ENCODE measurements at regions not wholly inside any gene's neighbourhood (a gene's known extent, or its start where the extent isn't known, plus 50 kb on each side); places are given as distances from the start of the nearest gene placed in this dataset.
A peak's percentile ranks its signal among the peaks of the same experiment; 100 is the strongest.

DNA sequence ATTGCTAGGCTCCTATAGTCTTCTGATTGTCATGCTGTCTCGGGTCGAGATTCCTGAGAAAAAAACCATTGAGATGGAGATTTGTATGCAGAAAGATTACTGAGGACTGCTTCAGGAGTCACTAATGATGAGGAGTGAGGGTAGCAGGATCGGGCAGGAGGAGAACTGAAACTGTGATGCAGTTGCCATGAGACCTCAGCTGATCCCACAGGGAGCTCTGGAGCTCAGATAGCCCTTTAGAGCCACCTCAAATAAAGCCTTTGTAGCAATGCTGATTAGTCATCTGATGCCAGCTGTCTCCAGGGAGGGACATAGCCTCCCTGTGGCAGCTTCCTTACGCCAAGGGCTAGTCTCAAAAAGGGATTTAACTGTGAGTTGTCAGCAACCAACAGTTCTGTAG, 256.9 kb downstream of the DMAC1 start:
- no peaks in the 10 kb centered on the region for H3K36me3 Mint-ChIP-seq (ENCODE audit: low read depth)
- no peak overlapping the region for H3K4me3 Mint-ChIP-seq
- no peak for DNase-seq (ENCODE audit: low read depth, low spot score)
- no peaks in the 10 kb centered on the region for H3K27me3 Mint-ChIP-seq (ENCODE audit: low read depth)
- H3K4me1 Mint-ChIP-seq, result peaks cover 11% of the 10 kb centered on the region
- TF ChIP-seq, protein P1, sequence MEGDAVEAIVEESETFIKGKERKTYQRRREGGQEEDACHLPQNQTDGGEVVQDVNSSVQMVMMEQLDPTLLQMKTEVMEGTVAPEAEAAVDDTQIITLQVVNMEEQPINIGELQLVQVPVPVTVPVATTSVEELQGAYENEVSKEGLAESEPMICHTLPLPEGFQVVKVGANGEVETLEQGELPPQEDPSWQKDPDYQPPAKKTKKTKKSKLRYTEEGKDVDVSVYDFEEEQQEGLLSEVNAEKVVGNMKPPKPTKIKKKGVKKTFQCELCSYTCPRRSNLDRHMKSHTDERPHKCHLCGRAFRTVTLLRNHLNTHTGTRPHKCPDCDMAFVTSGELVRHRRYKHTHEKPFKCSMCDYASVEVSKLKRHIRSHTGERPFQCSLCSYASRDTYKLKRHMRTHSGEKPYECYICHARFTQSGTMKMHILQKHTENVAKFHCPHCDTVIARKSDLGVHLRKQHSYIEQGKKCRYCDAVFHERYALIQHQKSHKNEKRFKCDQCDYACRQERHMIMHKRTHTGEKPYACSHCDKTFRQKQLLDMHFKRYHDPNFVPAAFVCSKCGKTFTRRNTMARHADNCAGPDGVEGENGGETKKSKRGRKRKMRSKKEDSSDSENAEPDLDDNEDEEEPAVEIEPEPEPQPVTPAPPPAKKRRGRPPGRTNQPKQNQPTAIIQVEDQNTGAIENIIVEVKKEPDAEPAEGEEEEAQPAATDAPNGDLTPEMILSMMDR (conservative IDR thresholded peaks at IDR 0.05), result no peak
- no peak overlapping the region for H3K27ac Mint-ChIP-seq (ENCODE audit: unreplicated experiment)
- no peaks in the 10 kb centered on the region for H3K9me3 Mint-ChIP-seq

DNA sequence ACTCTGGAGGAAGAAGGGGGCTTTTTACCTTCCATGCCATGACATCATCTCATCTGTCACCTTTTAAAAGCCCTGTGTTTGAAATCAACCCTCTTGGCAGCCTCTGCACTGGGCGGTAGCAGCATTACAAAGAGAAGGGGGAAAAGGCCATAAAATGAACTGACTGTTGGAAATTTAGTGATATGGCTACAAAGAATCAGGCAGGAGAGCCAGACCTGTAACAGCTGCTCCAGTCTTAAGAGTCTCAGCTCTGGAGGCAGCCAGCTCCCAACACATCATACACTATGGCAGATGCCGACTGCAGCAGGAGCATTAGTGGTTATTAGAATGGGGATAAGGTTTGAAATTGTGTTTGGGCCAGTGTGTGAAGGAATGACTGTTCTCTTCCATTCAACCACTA, 257.5 kb downstream of the DMAC1 start:
- no peak overlapping the region for H3K27ac Mint-ChIP-seq (ENCODE audit: unreplicated experiment)

DNA sequence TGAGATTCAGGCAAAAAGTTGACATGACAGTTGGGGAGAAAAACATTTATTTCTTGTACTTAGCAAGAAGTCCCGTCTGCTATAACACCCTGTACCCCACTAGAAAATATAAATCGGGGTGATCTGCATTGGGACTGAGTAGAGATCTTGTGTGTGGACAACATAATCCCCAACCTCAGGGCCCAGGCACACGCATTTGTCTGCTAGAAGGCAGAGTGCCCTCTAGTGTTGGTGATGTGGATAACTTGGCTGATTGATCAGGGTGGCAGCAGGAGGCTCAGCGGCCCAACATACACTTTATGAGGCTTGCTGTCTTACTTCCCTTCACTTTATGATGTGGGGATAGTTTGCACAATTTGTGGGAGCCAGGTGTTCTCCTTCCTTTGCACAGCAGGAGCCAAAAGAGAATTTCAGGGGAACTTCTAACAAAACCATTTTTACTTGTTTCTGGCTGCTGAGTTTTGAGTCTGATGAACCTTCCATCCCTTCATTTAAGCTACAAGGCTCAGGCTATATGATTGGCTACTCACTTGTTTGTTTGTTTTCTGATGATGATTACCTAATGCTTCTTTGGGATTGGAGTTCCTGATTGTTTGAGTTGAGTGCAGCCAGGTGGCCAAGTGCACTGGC, 263.2 kb downstream of the DMAC1 start:
- no peak overlapping the region for H3K27ac Mint-ChIP-seq (ENCODE audit: unreplicated experiment)
- TF ChIP-seq, protein P1 (conservative IDR thresholded peaks at IDR 0.05), result peak; percentile 71
- no peaks in the 10 kb centered on the region for H3K4me1 Mint-ChIP-seq
- peak; percentile 27 for DNase-seq (ENCODE audit: low read depth, low spot score)
- no peaks in the 10 kb centered on the region for H3K9me3 Mint-ChIP-seq
- no peaks in the 10 kb centered on the region for H3K36me3 Mint-ChIP-seq (ENCODE audit: low read depth)
- no peaks in the 10 kb centered on the region for H3K27me3 Mint-ChIP-seq (ENCODE audit: low read depth)
- H3K4me3 Mint-ChIP-seq, result no peak overlapping the region

More for the DNA sequence above, 257.5 kb downstream of the DMAC1 start:
- H3K4me3 Mint-ChIP-seq, result no peak overlapping the region
- H3K4me1 Mint-ChIP-seq, result peaks cover 11% of the 10 kb centered on the region
- no peaks in the 10 kb centered on the region for H3K27me3 Mint-ChIP-seq (ENCODE audit: low read depth)
- TF ChIP-seq, protein P1 (conservative IDR thresholded peaks at IDR 0.05), result no peak
- no peaks in the 10 kb centered on the region for H3K9me3 Mint-ChIP-seq
- no peaks in the 10 kb centered on the region for H3K36me3 Mint-ChIP-seq (ENCODE audit: low read depth)
- DNase-seq (ENCODE audit: low read depth, low spot score), result no peak

GRCh38 chr9:7534211-7534935, 265.2 kb downstream of the DMAC1 start:
- Mint-ChIP-seq H3K4me3 (no peak overlapping the region), H3K4me1 (no peaks in the 10 kb centered on the region)
- no peak for DNase-seq (ENCODE audit: low read depth, low spot score)

GRCh38 chr9:7533376-7534090, 266.0 kb downstream of the DMAC1 start:
- no peak for DNase-seq (ENCODE audit: low read depth, low spot score)

More at GRCh38 chr9:7534211-7534935, 265.2 kb downstream of the DMAC1 start:
- Mint-ChIP-seq H3K27me3 (ENCODE audit: low read depth) (no peaks in the 10 kb centered on the region), H3K27ac (ENCODE audit: unreplicated experiment) (no peak overlapping the region), H3K36me3 (ENCODE audit: low read depth) (no peaks in the 10 kb centered on the region), H3K9me3 (peaks cover under 1% of the 10 kb centered on the region)
- TF ChIP-seq, protein P1 (conservative IDR thresholded peaks at IDR 0.05), result no peak

More at GRCh38 chr9:7533376-7534090, 266.0 kb downstream of the DMAC1 start:
- no peaks in the 10 kb centered on the region for H3K4me1 Mint-ChIP-seq
- H3K27me3 Mint-ChIP-seq (ENCODE audit: low read depth), result no peaks in the 10 kb centered on the region
- peak overlapping the region; percentile 46 for H3K27ac Mint-ChIP-seq (ENCODE audit: unreplicated experiment)
- TF ChIP-seq, protein P1 (conservative IDR thresholded peaks at IDR 0.05), result no peak
- H3K9me3 Mint-ChIP-seq, result peaks cover 3% of the 10 kb centered on the region
- no peaks in the 10 kb centered on the region for H3K36me3 Mint-ChIP-seq (ENCODE audit: low read depth)
- no peak overlapping the region for H3K4me3 Mint-ChIP-seq
